NCI-H2196 (cell line): ENCODE measurements at regions not wholly inside any gene's neighbourhood (a gene's known extent, or its start where the extent isn't known, plus 50 kb on each side); places are given as distances from the start of the nearest gene placed in this dataset.
"Not testable (repeated sequence)": the region's sequence is repeated elsewhere in the genome, so short reads cannot be mapped to it uniquely, and the experiment has no call there.

Experiments used
- DNase-seq: peaks from one replicate; lab custom pipeline; 2025; ENCODE audit not compliant: unreplicated experiment; lab: John Stamatoyannopoulos, UW

DNA sequence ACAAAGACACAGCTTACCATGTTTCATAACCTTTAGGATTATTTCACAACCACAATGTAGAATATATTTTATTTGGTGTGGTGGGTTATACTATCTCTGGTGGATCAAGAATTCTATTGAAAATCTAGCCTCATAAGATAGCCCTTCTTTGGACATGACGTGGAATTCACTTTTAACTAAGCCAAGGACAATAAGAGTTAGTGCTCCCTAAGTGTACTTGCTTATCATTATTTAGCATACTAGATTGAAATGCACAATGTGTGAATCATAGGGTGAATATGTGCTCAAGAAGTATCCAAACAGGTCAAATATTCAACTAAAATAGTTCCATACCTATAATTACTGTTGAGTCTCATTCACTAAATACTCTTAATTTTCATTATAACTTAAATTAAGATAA lies 1179.5 kb upstream of the GOT2 start:
- DNase-seq, result no peak

GRCh38 chr16:59909262-59909661 lies 1175.1 kb upstream of the GOT2 start:
- DNase-seq, result no peak

GRCh38 chr16:59907611-59908010 lies 1173.5 kb upstream of the GOT2 start:
- no peak for DNase-seq

GRCh38 chr16:59905606-59906005 lies 1171.5 kb upstream of the GOT2 start:
- DNase-seq, result no peak

GRCh38 chr16:59905131-59905530 lies 1171.0 kb upstream of the GOT2 start:
- no peak for DNase-seq

GRCh38 chr16:59899940-59900339 lies 1165.8 kb upstream of the GOT2 start:
- no peak for DNase-seq

DNA sequence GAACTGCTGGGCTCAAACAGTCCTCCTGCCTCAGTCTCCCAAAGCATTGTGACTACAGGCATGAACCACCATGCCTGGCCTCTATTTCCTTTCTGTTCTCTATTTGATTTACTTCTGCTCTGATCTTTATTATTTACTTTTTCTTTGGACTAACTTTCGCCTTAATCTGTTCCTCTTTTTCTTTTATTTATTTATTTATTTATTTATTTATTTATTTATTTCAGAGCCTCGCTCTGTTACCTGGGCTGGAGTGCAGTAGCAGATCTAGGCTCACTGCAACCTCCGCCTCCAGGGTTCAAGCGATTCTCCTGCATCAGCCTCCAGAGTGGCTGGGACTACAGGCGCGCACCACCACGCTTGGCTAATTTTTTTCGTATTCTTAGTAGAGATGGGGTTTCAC lies 1158.3 kb upstream of the GOT2 start:
- no peak for DNase-seq

GRCh38 chr16:59887856-59888255 lies 1153.7 kb upstream of the GOT2 start:
- no peak for DNase-seq

DNA sequence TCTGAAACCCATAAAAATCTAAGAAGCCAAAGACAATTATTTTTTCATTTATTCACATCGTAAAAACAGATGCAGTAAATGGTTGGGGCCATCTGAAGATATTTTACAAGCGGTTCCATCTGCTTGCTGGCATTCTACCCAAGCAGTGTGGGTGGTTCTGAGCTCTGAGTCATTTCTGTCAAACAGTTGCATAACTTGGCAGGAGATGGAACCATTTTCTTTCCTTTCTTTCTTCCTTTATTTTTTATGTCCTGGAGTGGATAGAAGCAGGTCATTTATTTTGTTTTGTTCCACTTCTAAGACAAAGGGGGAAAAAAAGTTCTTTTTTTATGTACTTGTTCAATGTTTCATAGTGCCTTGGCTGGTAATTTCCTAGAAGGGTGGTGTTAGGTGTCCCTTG lies 1151.9 kb upstream of the GOT2 start:
- DNase-seq, result no peak

GRCh38 chr16:59881376-59881775 lies 1147.3 kb upstream of the GOT2 start:
- DNase-seq, result no peak

DNA sequence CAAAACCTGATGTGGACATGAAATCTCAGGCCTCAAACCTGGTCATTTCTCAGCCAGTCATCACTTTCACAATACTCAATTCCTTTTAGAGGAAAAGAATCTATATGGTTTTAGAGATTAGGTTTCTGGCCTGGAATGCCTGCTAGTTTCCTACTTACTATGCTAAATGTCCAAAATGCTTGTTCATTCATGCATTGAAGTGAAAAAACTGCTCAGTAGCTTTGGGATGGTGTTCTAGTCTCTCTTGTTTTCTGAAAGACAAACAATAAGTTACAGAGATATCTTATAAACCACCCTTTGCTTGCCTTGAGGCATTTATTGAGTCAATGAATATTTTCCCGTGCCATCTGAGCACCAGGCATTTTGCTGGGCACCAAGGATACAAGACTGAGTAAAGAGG lies 1146.5 kb upstream of the GOT2 start:
- no peak for DNase-seq

DNA sequence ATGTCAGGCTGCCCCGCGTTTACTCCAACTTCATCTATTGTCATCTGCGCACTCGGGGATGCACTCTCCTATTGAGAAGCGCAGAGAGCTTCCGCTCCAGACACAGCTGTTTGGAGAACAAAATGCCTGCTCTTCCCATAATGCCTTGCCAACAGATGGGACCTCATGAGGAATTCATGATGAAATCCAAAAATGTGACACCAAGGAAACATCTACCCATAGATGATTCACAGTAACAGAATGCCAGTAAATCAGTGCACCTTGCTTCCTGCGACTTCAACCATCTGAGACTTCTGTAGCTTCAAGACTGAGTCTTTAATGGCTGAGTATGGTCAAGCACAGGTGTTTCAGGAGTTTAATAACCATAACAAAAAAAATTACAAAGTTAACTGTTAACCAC lies 1144.9 kb upstream of the GOT2 start:
- DNase-seq, result no peak

GRCh38 chr16:59878479-59878878 lies 1144.4 kb upstream of the GOT2 start:
- DNase-seq, result no peak

- no peak for DNase-seq
These were observed 1131.0 kb upstream of the GOT2 start for GRCh38 chr16:59864981-59865666.

DNA sequence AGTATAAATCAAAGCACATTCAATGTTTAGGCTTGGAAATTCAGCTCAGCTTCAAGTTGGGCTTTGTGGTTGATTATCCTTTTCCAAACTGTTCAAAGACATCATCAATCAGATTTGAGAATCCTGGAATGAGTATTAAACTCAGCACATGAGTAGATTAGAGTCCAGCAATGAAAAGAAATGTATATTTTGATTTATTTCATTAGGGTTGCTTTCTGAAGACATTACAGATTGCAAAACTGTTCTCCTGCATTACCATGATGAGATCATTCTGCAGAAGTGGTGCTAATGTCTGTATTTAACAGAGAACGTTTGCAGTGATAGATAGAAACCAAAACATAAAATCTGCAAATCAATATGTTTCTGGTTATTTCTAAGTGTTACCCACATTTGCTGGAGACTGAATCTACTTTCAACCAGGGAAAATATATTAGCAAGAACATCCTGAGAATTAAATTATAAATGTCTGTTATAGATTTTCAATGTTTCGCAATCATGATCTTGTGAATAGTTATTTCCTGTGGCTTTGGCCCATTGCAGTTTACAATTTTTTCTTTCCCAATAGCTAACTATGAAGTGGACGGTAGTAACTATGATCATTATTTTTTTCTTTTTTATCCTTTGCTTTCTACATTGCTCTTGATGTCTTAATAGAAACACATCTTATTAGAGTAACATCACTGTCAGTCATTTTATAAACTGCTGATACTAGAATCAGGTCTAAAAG lies 1125.7 kb upstream of the GOT2 start:
- no peak for DNase-seq

GRCh38 chr16:59854846-59855439 lies 1120.8 kb upstream of the GOT2 start:
- no peak for DNase-seq

DNA sequence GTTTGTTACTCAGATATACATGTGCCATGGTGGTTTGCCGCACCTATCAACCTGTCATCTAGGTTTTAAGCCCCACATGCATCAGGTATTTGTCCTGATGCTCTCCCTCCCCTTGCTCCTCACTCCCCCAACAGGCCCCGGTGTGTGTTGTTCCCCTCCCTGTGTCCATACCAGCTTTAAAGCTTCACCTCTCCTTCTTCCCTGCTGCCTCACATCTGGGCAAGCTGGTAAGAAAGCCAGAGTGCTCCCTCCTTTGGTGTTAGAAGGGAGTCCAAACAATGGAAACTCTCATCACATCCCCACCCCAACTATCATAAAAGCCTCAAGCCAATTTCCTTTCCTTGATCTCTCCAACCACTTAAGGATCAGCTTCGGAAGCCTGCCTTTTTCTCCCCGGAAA lies 1115.6 kb upstream of the GOT2 start:
- DNase-seq, result no peak

GRCh38 chr16:59848296-59848695 lies 1114.2 kb upstream of the GOT2 start:
- no peak for DNase-seq

DNA sequence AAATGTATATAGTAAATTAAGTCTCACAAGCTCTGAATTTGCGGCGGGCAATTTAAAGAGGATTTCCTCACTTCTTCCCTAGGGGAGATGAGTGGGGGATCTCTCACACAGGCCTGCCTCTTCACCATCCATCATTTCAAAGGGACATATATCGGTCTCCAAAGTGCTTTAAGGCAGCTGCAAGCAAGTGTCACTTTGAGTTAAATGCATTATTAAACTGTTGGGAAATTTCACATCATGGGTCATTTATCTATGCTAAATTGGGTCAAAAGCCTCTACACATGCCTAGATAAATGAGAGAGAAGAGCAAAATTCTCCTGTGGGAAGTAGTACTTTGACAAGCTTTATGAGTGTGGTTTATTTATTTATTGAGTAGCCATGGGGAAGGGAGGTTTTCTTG lies 1106.1 kb upstream of the GOT2 start:
- no peak for DNase-seq

DNA sequence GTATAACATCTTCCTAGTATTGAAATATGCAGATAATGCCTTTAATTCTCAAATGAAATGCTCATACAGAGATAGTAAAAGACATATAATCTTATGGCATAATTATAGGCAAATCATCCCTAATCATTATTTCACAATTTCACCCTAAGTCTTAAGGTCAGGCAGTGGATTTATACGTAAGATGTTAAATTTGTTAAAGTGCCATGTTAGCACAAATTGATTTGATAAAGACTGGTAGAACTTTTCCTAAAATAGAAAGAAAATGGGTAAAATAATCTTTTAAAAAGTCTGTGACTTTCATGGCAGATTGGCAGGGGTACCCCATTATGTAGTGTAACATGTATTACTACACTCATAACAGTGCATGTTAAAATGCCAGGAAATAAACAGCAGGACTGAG lies 1092.7 kb upstream of the GOT2 start:
- DNase-seq, result no peak

DNA sequence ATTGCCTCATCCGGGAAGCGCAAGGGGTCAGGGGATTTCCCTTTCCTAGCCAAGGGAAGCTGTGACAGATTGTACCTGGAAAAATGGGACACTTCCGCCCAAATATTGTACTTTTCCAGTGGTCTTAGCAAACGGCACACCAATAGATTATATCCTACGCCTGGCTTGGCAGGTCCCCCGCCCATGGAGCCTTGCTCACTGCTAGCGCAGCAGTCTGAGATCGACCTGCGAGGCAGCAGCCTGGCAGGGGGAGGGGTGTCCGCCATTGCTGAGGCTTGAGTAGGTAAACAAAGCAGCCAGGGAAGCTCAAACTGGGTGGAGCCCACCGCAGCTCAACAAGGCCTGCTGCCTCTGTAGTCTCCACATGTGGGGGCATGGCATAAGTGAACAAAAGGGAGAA lies 1075.4 kb upstream of the GOT2 start:
- DNase-seq, result not testable (repeated sequence)

DNA sequence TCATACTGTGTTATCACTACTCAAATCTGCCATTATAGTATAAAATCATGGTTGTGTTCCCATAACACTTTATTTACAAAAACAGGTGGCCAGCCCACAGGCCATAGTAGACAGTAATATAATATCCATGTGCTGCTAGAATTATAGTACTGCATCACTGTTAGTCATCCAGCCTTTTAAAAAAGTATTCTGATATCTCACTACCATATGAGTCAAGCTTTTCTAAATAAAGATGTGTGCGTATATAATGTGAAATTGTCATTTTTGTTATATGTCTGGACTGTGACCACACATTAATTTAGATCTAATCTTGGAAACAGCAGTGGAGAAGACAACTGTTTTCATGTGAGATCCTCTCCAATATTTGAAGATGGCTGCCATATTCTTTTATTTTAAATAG lies 1049.1 kb upstream of the GOT2 start:
- DNase-seq, result no peak
